ENCODE measurements at regions not wholly inside any gene's neighbourhood (a gene's known extent, or its start where the extent isn't known, plus 50 kb on each side); places are given as distances from the start of the nearest gene placed in this dataset.

- Histone ChIP-seq H3K4me1 (peaks cover 16% of the 10 kb centered on the region), H3K36me3 (ENCODE audit: control insufficient read depth, insufficient read depth, low read length) (no peaks in the 10 kb centered on the region), H3K9me3 (ENCODE audit: control insufficient read depth, low read length) (no peaks in the 10 kb centered on the region), H3K27me3 (ENCODE audit: control insufficient read depth, insufficient read depth, low read length) (no peaks in the 10 kb centered on the region), H3K4me3 (ENCODE audit: low read depth, low read length) (no peak overlapping the region), H3K4me2 (ENCODE audit: low read length) (no peak overlapping the region), H3K27ac (no peak overlapping the region), H2AFZ (no peak overlapping the region), H3K9ac (no peak overlapping the region), H3K79me2 (no peaks in the 10 kb centered on the region)
- no peak for TF ChIP-seq CTCF (IDR thresholded peaks at IDR 0.05)
Observed at GRCh38 chr3:186471771-186472170, 72.4 kb downstream of the CRYGS start.

GRCh38 chr3:186469525-186469924 is 74.7 kb downstream of the CRYGS start:
- Histone ChIP-seq H3K9me3 (ENCODE audit: control insufficient read depth, low read length) (no peaks in the 10 kb centered on the region), H3K9ac (no peak overlapping the region), H3K79me2 (no peaks in the 10 kb centered on the region), H2AFZ (no peak overlapping the region), H3K4me3 (ENCODE audit: low read depth, low read length) (no peak overlapping the region), H3K4me2 (ENCODE audit: low read length) (no peak overlapping the region), H3K27me3 (ENCODE audit: control insufficient read depth, insufficient read depth, low read length) (no peaks in the 10 kb centered on the region), H3K27ac (no peak overlapping the region), H3K36me3 (ENCODE audit: control insufficient read depth, insufficient read depth, low read length) (no peaks in the 10 kb centered on the region), H3K4me1 (peaks cover 8% of the 10 kb centered on the region)
- TF ChIP-seq CTCF (IDR thresholded peaks at IDR 0.05): no peak

- Histone ChIP-seq H3K9me3 (ENCODE audit: control insufficient read depth, low read length) (no peaks in the 10 kb centered on the region), H3K4me2 (ENCODE audit: low read length) (no peak overlapping the region), H3K4me3 (ENCODE audit: low read depth, low read length) (no peak overlapping the region), H3K27me3 (ENCODE audit: control insufficient read depth, insufficient read depth, low read length) (no peaks in the 10 kb centered on the region), H2AFZ (no peak overlapping the region), H3K79me2 (no peaks in the 10 kb centered on the region), H3K36me3 (ENCODE audit: control insufficient read depth, insufficient read depth, low read length) (no peaks in the 10 kb centered on the region), H3K4me1 (peaks cover 4% of the 10 kb centered on the region), H3K9ac (no peak overlapping the region), H3K27ac (no peak overlapping the region)
- no peak for TF ChIP-seq CTCF (IDR thresholded peaks at IDR 0.05)
Observed at GRCh38 chr3:186467969-186468368, 76.2 kb downstream of the CRYGS start.

GRCh38 chr3:186466391-186466974 is 77.7 kb downstream of the CRYGS start:
- Histone ChIP-seq H3K4me3 (ENCODE audit: low read depth, low read length) (no peak overlapping the region), H3K79me2 (no peaks in the 10 kb centered on the region), H3K36me3 (ENCODE audit: control insufficient read depth, insufficient read depth, low read length) (no peaks in the 10 kb centered on the region), H3K27me3 (ENCODE audit: control insufficient read depth, insufficient read depth, low read length) (no peaks in the 10 kb centered on the region), H2AFZ (no peak overlapping the region), H3K9ac (no peak overlapping the region), H3K4me2 (ENCODE audit: low read length) (no peak overlapping the region), H3K9me3 (ENCODE audit: control insufficient read depth, low read length) (no peaks in the 10 kb centered on the region), H3K4me1 (no peaks in the 10 kb centered on the region), H3K27ac (no peak overlapping the region)
- no peak for TF ChIP-seq CTCF (IDR thresholded peaks at IDR 0.05)

- Histone ChIP-seq H3K27me3 (ENCODE audit: control insufficient read depth, insufficient read depth, low read length) (no peaks in the 10 kb centered on the region), H2AFZ (no peak overlapping the region), H3K79me2 (no peaks in the 10 kb centered on the region), H3K9ac (no peak overlapping the region), H3K4me3 (ENCODE audit: low read depth, low read length) (no peak overlapping the region), H3K4me2 (ENCODE audit: low read length) (no peak overlapping the region), H3K4me1 (no peaks in the 10 kb centered on the region), H3K9me3 (ENCODE audit: control insufficient read depth, low read length) (no peaks in the 10 kb centered on the region), H3K27ac (no peak overlapping the region), H3K36me3 (ENCODE audit: control insufficient read depth, insufficient read depth, low read length) (no peaks in the 10 kb centered on the region)
- no peak for TF ChIP-seq CTCF (IDR thresholded peaks at IDR 0.05)
Observed at GRCh38 chr3:186465508-186465907, 78.7 kb downstream of the CRYGS start.

All from parathyroid adenoma (tissue), 2 donors.